ENCODE measurements at regions not wholly inside any gene's neighbourhood (a gene's known extent, or its start where the extent isn't known, plus 50 kb on each side); places are given as distances from the start of the nearest gene placed in this dataset.

DNA sequence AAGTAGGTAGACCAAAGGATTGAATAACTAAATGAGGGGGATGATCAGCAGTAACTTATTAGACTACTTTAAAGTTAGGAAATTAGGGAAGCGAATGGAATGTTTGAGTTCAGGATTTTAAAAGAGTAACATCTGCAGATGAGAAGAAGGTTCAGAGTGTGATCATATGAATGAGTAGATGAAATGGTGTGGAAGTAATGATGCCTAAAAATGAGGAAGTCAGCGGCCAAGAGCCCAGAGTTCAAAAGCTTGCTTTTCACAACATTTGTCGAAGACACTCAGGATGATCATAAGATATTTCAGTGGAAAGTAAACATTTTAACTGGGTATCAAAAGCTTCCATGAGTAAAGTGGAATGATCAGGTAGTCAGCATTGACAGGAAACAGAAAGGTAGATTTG is 299.4 kb downstream of the LRRIQ3 start:
- Histone ChIP-seq H4K20me1 (replicated peaks; ENCODE audit: insufficient read depth) (no peaks in the 10 kb centered on the region), H3K4me3 (no peak overlapping the region), H3F3A (replicated peaks; ENCODE audit: low read depth) (no peaks in the 10 kb centered on the region), H3K4me2 (no peak overlapping the region), H3K27ac (ENCODE audit: low read depth) (no peak overlapping the region), H3K36me3 (ENCODE audit: insufficient read depth) (no peaks in the 10 kb centered on the region), H2AFZ (peak overlapping the region; percentile 57; the same call in 1 of the 2 replicates), H3K9me2 (ENCODE audit: insufficient read depth) (peaks cover 4% of the 10 kb centered on the region; the same call in 1 of the 2 replicates), H3K79me2 (replicated peaks; ENCODE audit: insufficient read depth) (no peaks in the 10 kb centered on the region), H3K27me3 (ENCODE audit: insufficient read depth) (no peaks in the 10 kb centered on the region), H3K4me1 (ENCODE audit: insufficient read depth) (peaks cover 30% of the 10 kb centered on the region)
- no peak overlapping the region for H3K27ac Mint-ChIP-seq
- H3K36me3 Mint-ChIP-seq (ENCODE audit: low read depth) = no peaks in the 10 kb centered on the region
- TF ChIP-seq NANOG (IDR thresholded peaks at IDR 0.05; ENCODE audit: borderline replicate concordance) = no peak
- TF ChIP-seq, protein P1, sequence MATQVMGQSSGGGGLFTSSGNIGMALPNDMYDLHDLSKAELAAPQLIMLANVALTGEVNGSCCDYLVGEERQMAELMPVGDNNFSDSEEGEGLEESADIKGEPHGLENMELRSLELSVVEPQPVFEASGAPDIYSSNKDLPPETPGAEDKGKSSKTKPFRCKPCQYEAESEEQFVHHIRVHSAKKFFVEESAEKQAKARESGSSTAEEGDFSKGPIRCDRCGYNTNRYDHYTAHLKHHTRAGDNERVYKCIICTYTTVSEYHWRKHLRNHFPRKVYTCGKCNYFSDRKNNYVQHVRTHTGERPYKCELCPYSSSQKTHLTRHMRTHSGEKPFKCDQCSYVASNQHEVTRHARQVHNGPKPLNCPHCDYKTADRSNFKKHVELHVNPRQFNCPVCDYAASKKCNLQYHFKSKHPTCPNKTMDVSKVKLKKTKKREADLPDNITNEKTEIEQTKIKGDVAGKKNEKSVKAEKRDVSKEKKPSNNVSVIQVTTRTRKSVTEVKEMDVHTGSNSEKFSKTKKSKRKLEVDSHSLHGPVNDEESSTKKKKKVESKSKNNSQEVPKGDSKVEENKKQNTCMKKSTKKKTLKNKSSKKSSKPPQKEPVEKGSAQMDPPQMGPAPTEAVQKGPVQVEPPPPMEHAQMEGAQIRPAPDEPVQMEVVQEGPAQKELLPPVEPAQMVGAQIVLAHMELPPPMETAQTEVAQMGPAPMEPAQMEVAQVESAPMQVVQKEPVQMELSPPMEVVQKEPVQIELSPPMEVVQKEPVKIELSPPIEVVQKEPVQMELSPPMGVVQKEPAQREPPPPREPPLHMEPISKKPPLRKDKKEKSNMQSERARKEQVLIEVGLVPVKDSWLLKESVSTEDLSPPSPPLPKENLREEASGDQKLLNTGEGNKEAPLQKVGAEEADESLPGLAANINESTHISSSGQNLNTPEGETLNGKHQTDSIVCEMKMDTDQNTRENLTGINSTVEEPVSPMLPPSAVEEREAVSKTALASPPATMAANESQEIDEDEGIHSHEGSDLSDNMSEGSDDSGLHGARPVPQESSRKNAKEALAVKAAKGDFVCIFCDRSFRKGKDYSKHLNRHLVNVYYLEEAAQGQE (IDR thresholded peaks at IDR 0.05; ENCODE audit: unreplicated experiment) = no peak
- TF ChIP-seq, protein P2, sequence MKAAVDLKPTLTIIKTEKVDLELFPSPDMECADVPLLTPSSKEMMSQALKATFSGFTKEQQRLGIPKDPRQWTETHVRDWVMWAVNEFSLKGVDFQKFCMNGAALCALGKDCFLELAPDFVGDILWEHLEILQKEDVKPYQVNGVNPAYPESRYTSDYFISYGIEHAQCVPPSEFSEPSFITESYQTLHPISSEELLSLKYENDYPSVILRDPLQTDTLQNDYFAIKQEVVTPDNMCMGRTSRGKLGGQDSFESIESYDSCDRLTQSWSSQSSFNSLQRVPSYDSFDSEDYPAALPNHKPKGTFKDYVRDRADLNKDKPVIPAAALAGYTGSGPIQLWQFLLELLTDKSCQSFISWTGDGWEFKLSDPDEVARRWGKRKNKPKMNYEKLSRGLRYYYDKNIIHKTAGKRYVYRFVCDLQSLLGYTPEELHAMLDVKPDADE (IDR thresholded peaks at IDR 0.05) = no peak
- TF ChIP-seq JUNB (IDR thresholded peaks at IDR 0.05; ENCODE audit: unreplicated experiment) = no peak
- TF ChIP-seq STAT1 (IDR thresholded peaks at IDR 0.05; ENCODE audit: unreplicated experiment) = no peak
- TF ChIP-seq EZH2 (IDR thresholded peaks at IDR 0.05; ENCODE audit: low read depth, unreplicated experiment) = no peak
- TF ChIP-seq ZNF114 (CRISPR knock-in tag; IDR thresholded peaks at IDR 0.05) = no peak
- no peak overlapping the region for H3K4me3 Mint-ChIP-seq
- H3K4me1 Mint-ChIP-seq = peaks cover 8% of the 10 kb centered on the region
- no peaks in the 10 kb centered on the region for H3K27me3 Mint-ChIP-seq (ENCODE audit: insufficient read depth, low read depth, poor library complexity)
- DNase-seq (ENCODE audit: low spot score) = no peak
- no peak for ATAC-seq
- H3K9me3 Mint-ChIP-seq = no peaks in the 10 kb centered on the region

DNA sequence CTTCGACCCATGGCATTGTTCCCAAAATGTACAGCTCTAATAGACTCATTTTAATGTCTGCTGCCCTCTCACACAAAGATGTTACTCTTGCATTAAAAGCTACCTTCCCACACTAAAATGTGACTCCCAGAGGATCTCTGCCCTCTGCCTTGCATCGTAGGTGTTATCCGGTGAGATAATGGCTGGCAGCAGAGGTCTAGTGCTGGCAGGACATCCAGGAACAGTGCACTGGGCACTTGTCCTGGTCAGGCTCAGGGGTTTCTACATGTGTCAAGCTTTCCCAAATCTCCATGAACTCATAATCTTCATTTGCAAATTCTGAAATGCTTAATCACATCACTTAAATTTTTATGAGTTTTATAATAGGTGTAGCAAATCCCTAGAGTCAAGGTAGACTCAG is 310.6 kb downstream of the LRRIQ3 start:
- H3K4me1 ChIP-seq (ENCODE audit: insufficient read depth) = no peaks in the 10 kb centered on the region
- H3K4me3 ChIP-seq = no peak overlapping the region
- Mint-ChIP-seq H3K4me3 (no peak overlapping the region), H3K9me3 (no peaks in the 10 kb centered on the region), H3K27me3 (ENCODE audit: insufficient read depth, low read depth, poor library complexity) (no peaks in the 10 kb centered on the region), H3K4me1 (no peaks in the 10 kb centered on the region; the same call in 2 of the 3 replicates), H3K36me3 (ENCODE audit: low read depth) (no peaks in the 10 kb centered on the region), H3K27ac (no peak overlapping the region)
- H3K27me3 ChIP-seq (ENCODE audit: insufficient read depth) = no peaks in the 10 kb centered on the region
- no peaks in the 10 kb centered on the region for H3K9me2 ChIP-seq (ENCODE audit: insufficient read depth)
- H3F3A ChIP-seq (replicated peaks; ENCODE audit: low read depth) = no peaks in the 10 kb centered on the region
- H4K20me1 ChIP-seq (replicated peaks; ENCODE audit: insufficient read depth) = no peaks in the 10 kb centered on the region
- H3K27ac ChIP-seq (ENCODE audit: low read depth) = no peak overlapping the region
- H3K79me2 ChIP-seq (replicated peaks; ENCODE audit: insufficient read depth) = no peaks in the 10 kb centered on the region
- DNase-seq (ENCODE audit: low spot score) (no peak), ATAC-seq (no peak)
- H3K36me3 ChIP-seq (ENCODE audit: insufficient read depth) = no peaks in the 10 kb centered on the region
- H2AFZ ChIP-seq = no peak overlapping the region
- no peak overlapping the region for H3K4me2 ChIP-seq
- TF ChIP-seq STAT1 (IDR thresholded peaks at IDR 0.05; ENCODE audit: unreplicated experiment) (no peak), ZNF114 (CRISPR knock-in tag; IDR thresholded peaks at IDR 0.05) (no peak), NANOG (IDR thresholded peaks at IDR 0.05; ENCODE audit: borderline replicate concordance) (no peak), ZNF331 (CRISPR knock-in tag; IDR thresholded peaks at IDR 0.05; ENCODE audit: low read depth) (no peak)
- TF ChIP-seq, protein P2 (IDR thresholded peaks at IDR 0.05) = no peak
- TF ChIP-seq, protein P3, sequence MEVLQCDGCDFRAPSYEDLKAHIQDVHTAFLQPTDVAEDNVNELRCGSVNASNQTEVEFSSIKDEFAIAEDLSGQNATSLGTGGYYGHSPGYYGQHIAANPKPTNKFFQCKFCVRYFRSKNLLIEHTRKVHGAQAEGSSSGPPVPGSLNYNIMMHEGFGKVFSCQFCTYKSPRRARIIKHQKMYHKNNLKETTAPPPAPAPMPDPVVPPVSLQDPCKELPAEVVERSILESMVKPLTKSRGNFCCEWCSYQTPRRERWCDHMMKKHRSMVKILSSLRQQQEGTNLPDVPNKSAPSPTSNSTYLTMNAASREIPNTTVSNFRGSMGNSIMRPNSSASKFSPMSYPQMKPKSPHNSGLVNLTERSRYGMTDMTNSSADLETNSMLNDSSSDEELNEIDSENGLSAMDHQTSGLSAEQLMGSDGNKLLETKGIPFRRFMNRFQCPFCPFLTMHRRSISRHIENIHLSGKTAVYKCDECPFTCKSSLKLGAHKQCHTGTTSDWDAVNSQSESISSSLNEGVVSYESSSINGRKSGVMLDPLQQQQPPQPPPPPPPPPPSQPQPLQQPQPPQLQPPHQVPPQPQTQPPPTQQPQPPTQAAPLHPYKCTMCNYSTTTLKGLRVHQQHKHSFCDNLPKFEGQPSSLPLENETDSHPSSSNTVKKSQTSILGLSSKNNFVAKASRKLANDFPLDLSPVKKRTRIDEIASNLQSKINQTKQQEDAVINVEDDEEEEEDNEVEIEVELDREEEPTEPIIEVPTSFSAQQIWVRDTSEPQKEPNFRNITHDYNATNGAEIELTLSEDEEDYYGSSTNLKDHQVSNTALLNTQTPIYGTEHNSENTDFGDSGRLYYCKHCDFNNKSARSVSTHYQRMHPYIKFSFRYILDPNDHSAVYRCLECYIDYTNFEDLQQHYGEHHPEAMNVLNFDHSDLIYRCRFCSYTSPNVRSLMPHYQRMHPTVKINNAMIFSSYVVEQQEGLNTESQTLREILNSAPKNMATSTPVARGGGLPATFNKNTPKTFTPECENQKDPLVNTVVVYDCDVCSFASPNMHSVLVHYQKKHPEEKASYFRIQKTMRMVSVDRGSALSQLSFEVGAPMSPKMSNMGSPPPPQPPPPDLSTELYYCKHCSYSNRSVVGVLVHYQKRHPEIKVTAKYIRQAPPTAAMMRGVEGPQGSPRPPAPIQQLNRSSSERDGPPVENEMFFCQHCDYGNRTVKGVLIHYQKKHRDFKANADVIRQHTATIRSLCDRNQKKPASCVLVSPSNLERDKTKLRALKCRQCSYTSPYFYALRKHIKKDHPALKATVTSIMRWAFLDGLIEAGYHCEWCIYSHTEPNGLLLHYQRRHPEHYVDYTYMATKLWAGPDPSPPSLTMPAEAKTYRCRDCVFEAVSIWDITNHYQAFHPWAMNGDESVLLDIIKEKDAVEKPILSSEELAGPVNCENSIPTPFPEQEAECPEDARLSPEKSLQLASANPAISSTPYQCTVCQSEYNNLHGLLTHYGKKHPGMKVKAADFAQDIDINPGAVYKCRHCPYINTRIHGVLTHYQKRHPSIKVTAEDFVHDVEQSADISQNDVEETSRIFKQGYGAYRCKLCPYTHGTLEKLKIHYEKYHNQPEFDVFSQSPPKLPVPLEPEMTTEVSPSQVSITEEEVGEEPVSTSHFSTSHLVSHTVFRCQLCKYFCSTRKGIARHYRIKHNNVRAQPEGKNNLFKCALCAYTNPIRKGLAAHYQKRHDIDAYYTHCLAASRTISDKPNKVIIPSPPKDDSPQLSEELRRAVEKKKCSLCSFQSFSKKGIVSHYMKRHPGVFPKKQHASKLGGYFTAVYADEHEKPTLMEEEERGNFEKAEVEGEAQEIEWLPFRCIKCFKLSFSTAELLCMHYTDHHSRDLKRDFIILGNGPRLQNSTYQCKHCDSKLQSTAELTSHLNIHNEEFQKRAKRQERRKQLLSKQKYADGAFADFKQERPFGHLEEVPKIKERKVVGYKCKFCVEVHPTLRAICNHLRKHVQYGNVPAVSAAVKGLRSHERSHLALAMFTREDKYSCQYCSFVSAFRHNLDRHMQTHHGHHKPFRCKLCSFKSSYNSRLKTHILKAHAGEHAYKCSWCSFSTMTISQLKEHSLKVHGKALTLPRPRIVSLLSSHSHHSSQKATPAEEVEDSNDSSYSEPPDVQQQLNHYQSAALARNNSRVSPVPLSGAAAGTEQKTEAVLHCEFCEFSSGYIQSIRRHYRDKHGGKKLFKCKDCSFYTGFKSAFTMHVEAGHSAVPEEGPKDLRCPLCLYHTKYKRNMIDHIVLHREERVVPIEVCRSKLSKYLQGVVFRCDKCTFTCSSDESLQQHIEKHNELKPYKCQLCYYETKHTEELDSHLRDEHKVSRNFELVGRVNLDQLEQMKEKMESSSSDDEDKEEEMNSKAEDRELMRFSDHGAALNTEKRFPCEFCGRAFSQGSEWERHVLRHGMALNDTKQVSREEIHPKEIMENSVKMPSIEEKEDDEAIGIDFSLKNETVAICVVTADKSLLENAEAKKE (CRISPR knock-in tag; IDR thresholded peaks at IDR 0.05) = no peak

All from GM23338 (cell line).